ENCODE measurements at regions not wholly inside any gene's neighbourhood (a gene's known extent, or its start where the extent isn't known, plus 50 kb on each side); places are given as distances from the start of the nearest gene placed in this dataset.

- in situ Hi-C loops (cut with MboI; ENCODE audit: low pct_unique_long_range_greater_than_20kb, low sequenced_read_pairs) = no loop called here
- no peak for DNase-seq
Observed at GRCh38 chr14:76551906-76552305, 176.0 kb downstream of the ESRRB start.

DNA sequence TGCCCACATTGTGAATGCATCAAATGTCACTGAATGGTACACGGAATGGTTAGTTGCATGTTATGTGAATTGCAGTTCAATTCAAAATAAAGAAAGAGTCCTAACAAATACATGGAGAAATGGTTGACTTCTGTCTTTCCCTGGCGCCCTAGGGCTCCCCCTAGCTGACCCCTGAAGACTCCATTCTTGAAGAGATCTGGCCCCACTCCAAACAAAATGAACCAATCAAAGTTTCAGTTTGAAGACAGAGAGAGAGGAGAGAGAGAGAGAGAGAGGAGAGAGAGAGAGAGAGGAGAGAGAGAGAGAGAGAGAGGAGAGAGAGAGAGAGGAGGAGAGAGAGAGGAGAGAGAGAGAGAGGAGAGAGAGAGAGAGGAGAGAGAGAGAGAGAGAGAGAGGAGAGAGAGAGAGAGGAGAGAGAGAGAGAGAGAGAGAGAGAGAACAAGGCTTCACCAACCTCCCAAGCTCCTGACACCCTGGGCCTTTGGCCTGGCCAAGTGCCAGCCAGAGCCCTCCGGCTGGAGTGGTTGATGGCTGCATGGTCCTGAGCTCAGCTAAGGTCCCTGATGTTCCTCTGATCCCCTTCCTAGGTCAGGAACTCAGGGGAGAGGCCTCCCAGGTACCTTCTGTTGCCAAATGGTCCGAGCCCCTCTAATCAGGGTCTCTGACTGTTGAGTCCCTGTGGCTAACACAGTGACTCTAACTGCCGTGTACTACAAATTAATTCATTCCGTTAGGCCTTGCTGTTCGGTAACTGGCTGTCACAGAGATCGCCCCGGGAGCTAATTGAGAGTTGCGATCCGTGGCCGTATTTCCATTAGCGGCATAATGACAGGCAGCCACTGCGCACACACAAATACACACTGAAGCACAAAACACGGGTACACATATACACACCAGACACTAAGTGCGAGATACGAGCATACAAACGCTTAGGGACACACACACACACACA lies 188.8 kb downstream of the ESRRB start:
- DNase-seq = no peak
- in situ Hi-C loops (cut with MboI; ENCODE audit: low pct_unique_long_range_greater_than_20kb, low sequenced_read_pairs) = no loop called here

DNA sequence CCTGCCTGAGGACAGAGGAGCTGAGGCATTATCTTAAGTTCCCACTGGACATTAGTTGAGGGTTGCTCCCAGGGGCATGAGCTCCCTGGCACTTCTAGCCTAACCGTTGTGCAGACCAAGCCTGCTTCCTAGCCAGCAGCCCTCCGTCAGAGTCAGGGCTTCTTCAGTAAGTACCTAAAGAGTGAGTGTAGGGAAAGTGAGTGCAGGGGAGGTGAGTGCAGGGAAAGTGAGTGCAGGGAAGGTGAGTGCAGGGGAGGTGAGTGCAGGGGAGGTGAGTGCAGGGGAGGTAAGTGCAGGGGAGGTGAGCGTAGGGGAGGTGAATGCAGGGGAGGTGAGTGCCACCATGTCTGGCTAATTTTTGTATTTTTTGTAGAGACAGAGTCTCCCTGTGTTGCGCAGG lies 190.5 kb downstream of the ESRRB start:
- in situ Hi-C loops (cut with MboI; ENCODE audit: low pct_unique_long_range_greater_than_20kb, low sequenced_read_pairs) = no loop called here

GRCh38 chr14:76574416-76575095 lies 186.7 kb upstream of the VASH1 start:
- in situ Hi-C loops (cut with MboI; ENCODE audit: low pct_unique_long_range_greater_than_20kb, low sequenced_read_pairs) = no loop called here
- DNase-seq = no peak

More for the DNA sequence above, 190.5 kb downstream of the ESRRB start:
- no peak for DNase-seq

- no peak for DNase-seq
- in situ Hi-C loops (cut with MboI; ENCODE audit: low pct_unique_long_range_greater_than_20kb, low sequenced_read_pairs) = no loop called here
Observed at GRCh38 chr14:76575108-76575507, 186.2 kb upstream of the VASH1 start.

- in situ Hi-C loops (cut with MboI; ENCODE audit: low pct_unique_long_range_greater_than_20kb, low sequenced_read_pairs) = no loop called here
- no peak for DNase-seq
Observed at GRCh38 chr14:76576047-76576741, 185.1 kb upstream of the VASH1 start.

- in situ Hi-C loops (cut with MboI; ENCODE audit: low pct_unique_long_range_greater_than_20kb, low sequenced_read_pairs) = no loop called here
- no peak for DNase-seq
Observed at GRCh38 chr14:76577090-76577489, 184.2 kb upstream of the VASH1 start.

DNA sequence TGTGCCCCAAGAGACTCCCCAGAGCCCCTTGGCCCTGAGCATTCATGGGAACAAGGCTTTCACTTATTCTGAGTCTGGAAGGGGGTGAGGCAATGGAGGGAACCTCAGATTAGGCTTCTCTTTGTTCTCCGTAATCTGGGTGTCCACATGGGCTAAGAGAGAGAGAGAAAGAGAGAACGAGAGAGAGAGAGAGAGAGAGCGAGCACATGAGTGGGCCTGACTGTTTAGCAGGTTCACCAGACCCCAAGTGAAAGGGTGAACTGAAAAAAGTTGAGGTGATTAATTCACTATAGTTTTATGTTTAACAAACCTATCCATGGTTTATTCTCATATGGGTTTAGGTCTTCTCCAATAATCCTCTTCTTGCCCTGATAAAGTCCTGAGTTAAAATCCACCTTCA lies 183.4 kb upstream of the VASH1 start:
- in situ Hi-C loops (cut with MboI; ENCODE audit: low pct_unique_long_range_greater_than_20kb, low sequenced_read_pairs) = no loop called here
- no peak for DNase-seq

- in situ Hi-C loops (cut with MboI; ENCODE audit: low pct_unique_long_range_greater_than_20kb, low sequenced_read_pairs) = no loop called here
- DNase-seq = no peak
Observed at GRCh38 chr14:76580399-76580798, 180.9 kb upstream of the VASH1 start.

DNA sequence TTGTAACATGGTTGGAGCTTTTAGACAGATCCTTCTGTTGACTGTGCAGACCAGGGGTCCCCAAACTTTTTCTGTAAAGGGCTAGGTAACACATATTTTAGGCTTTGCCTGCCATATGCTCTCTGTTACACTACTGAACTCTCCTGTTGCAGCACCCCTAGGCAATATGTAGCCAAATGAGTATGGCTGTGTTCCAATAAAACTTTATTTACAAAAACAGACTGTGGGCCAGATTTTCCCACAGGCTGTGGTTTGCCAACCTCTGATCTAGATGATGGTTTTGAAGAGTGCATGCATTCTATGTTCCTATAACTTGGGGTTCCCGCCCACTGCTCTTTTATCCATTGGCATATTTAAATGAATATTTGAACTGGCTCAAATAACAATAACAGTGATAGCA lies 180.3 kb upstream of the VASH1 start:
- DNase-seq = no peak
- in situ Hi-C loops (cut with MboI; ENCODE audit: low pct_unique_long_range_greater_than_20kb, low sequenced_read_pairs) = no loop called here

GRCh38 chr14:76581592-76581991 lies 179.7 kb upstream of the VASH1 start:
- in situ Hi-C loops (cut with MboI; ENCODE audit: low pct_unique_long_range_greater_than_20kb, low sequenced_read_pairs) = no loop called here
- no peak for DNase-seq

GRCh38 chr14:76582447-76582846 lies 178.8 kb upstream of the VASH1 start:
- DNase-seq = no peak
- in situ Hi-C loops (cut with MboI; ENCODE audit: low pct_unique_long_range_greater_than_20kb, low sequenced_read_pairs) = no loop called here

DNA sequence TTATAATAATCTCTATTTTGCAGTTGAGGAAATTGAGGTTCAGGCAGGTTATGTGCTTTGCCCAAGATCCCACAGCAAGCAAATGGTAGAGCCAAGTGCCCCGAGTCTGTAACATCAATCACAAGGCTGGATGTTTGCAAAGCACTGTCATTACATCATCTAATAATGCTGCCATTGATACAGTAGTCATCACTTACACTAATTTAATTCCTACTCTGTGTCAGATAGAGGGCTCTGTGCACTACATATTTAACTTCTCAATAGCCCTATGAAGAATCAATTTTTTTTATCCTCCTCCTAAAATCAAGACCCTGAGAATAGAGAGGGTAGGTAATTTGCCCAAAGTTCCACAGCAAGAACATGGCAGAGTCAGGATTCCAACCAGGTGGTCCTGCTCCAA lies 178.1 kb upstream of the VASH1 start:
- DNase-seq = no peak
- in situ Hi-C loops (cut with MboI; ENCODE audit: low pct_unique_long_range_greater_than_20kb, low sequenced_read_pairs) = no loop called here

DNA sequence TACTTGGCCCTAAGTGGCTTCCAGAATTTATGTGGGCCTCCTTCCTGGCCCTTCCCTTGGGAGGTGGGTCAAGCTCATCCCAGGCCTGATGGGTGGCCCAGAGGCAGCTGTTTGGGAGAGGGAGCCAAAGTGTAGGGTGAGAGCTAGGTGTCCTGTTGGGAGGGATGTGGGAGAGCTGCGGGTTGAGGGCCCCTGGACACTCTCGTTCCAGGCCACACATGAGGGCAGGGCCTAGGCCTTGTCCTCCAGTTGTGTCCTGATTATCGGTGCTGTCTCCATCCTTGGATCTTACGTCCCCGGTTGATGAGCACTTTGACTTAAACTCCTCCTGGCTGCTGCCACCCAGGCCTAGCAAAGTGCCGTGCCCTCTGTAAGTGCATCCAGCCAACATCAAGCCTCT lies 177.5 kb upstream of the VASH1 start:
- no peak for DNase-seq
- in situ Hi-C loops (cut with MboI; ENCODE audit: low pct_unique_long_range_greater_than_20kb, low sequenced_read_pairs) = no loop called here

- DNase-seq = no peak
- in situ Hi-C loops (cut with MboI; ENCODE audit: low pct_unique_long_range_greater_than_20kb, low sequenced_read_pairs) = no loop called here
Observed at GRCh38 chr14:76584271-76584702, 177.0 kb upstream of the VASH1 start.

DNA sequence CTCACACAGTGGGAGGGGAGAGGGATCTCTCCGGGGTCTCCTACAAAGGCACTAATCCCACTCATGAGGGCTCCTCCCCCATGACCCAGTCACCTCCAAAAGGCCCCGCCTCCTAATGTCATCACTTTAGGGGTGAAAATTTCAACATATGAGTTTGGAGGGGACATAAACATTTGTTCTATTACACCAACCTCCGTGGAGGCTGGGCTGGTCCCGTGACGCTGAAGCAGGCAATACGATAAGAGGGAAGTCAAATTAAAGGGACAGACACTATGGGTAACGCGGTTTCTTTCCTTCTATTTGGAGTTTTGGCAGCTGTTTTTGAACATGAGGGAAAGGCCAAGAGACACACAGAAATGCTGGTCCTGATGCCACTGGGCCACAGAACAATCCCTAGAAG lies 175.7 kb upstream of the VASH1 start:
- in situ Hi-C loops (cut with MboI; ENCODE audit: low pct_unique_long_range_greater_than_20kb, low sequenced_read_pairs) = no loop called here
- DNase-seq = no peak

- in situ Hi-C loops (cut with MboI; ENCODE audit: low pct_unique_long_range_greater_than_20kb, low sequenced_read_pairs) = no loop called here
- DNase-seq = no peak
Observed at GRCh38 chr14:76589246-76589645, 172.0 kb upstream of the VASH1 start.

GRCh38 chr14:76591266-76591665 lies 170.0 kb upstream of the VASH1 start:
- in situ Hi-C loops (cut with MboI; ENCODE audit: low pct_unique_long_range_greater_than_20kb, low sequenced_read_pairs) = no loop called here

GRCh38 chr14:76595266-76595665 lies 166.0 kb upstream of the VASH1 start:
- no peak for DNase-seq
- in situ Hi-C loops (cut with MboI; ENCODE audit: low pct_unique_long_range_greater_than_20kb, low sequenced_read_pairs) = no loop called here

More at GRCh38 chr14:76591266-76591665, 170.0 kb upstream of the VASH1 start:
- no peak for DNase-seq

DNA sequence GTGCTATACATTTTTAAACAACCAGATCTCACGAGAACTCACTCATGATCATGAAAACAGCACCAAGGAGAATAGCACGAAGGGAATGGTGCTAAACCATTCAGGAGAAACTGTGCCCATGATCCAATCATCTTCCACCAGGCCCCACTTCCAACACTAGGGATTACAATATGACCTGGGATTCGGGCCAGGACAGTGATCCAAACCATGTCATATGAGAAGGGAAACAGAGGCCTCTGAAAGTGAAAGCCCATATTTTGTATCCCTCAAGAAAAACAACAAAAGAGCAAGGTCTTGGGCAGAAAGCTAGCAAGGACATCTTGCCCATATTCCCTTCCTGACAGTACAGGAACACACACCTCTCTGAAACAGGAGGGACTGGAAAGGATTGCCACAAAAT lies 163.9 kb upstream of the VASH1 start:
- DNase-seq = no peak
- in situ Hi-C loops (cut with MboI; ENCODE audit: low pct_unique_long_range_greater_than_20kb, low sequenced_read_pairs) = no loop called here
